GM18520 (cell line): ENCODE measurements at regions not wholly inside any gene's neighbourhood (a gene's known extent, or its start where the extent isn't known, plus 50 kb on each side); places are given as distances from the start of the nearest gene placed in this dataset.
"Not testable (repeated sequence)": the region's sequence is repeated elsewhere in the genome, so short reads cannot be mapped to it uniquely, and the experiment has no call there.

Experiments used
- ATAC-seq: cut with Tn5 transposase; IDR thresholded peaks from one replicate; pipeline ENCODE4 v1.9.1; 2021; ENCODE audit not compliant: unreplicated experiment

GRCh38 chr2:121818546-121818945, 63.1 kb downstream of the TSN start:
- no peak for ATAC-seq

GRCh38 chr2:121819846-121820245, 64.4 kb downstream of the TSN start:
- no peak for ATAC-seq

GRCh38 chr2:121821476-121822158, 66.2 kb downstream of the TSN start:
- ATAC-seq: no peak

- no peak for ATAC-seq
Observed at GRCh38 chr2:121824264-121824663, 68.8 kb downstream of the TSN start.

- no peak for ATAC-seq
Observed at GRCh38 chr2:121825003-121825950, 69.8 kb downstream of the TSN start.

- no peak for ATAC-seq
Observed at GRCh38 chr2:121826036-121826435, 70.6 kb downstream of the TSN start.

- ATAC-seq: no peak
Observed at GRCh38 chr2:121828281-121828731, 72.9 kb downstream of the TSN start.

GRCh38 chr2:121830809-121831208, 75.4 kb downstream of the TSN start:
- ATAC-seq: no peak

- ATAC-seq: no peak
Observed at GRCh38 chr2:121831841-121832240, 76.4 kb downstream of the TSN start.

GRCh38 chr2:121832412-121833357, 77.2 kb downstream of the TSN start:
- ATAC-seq: no peak

- no peak for ATAC-seq
Observed at GRCh38 chr2:121833358-121833723, 77.9 kb downstream of the TSN start.

GRCh38 chr2:121836611-121837010, 81.2 kb downstream of the TSN start:
- ATAC-seq: no peak

- ATAC-seq: no peak
Observed at GRCh38 chr2:121837591-121837990, 82.1 kb downstream of the TSN start.

- ATAC-seq: no peak
Observed at GRCh38 chr2:121838551-121838950, 83.1 kb downstream of the TSN start.

GRCh38 chr2:121839584-121839983, 84.1 kb downstream of the TSN start:
- no peak for ATAC-seq

- ATAC-seq: no peak
Observed at GRCh38 chr2:121849236-121849635, 93.8 kb downstream of the TSN start.

GRCh38 chr2:121853149-121853548, 97.7 kb downstream of the TSN start:
- ATAC-seq: not testable (repeated sequence)

GRCh38 chr2:121855510-121855909, 100.1 kb downstream of the TSN start:
- no peak for ATAC-seq

GRCh38 chr2:121856360-121856759, 100.9 kb downstream of the TSN start:
- no peak for ATAC-seq

- no peak for ATAC-seq
Observed at GRCh38 chr2:121858369-121858768, 102.9 kb downstream of the TSN start.

GRCh38 chr2:121858847-121859246, 103.4 kb downstream of the TSN start:
- ATAC-seq: no peak
